Activated T-helper 2 cell treated with anti-CD3 and anti-CD28 coated beads, Interferon-gamma antibody, Interleukin-2, Interleukin-4, amounts not matched to agents 10 μg/mL and 5 μg/mL and 100 μg/mL, durations not matched to agents 14 hours and 24 hours and 36 hours (primary cell): ENCODE measurements at regions not wholly inside any gene's neighbourhood (a gene's known extent, or its start where the extent isn't known, plus 50 kb on each side); places are given as distances from the start of the nearest gene placed in this dataset.

Experiments used
- DNase-seq: peaks from one replicate; pipeline ENCODE4 v3.0.0; 2021; ENCODE audit warnings: low spot score
- H3K27ac Mint-ChIP-seq: one replicate; pipeline ENCODE4 v1.8.0; 2021; ENCODE audit warnings: mixed read lengths
- H3K27me3 Mint-ChIP-seq: one replicate; pipeline ENCODE4 v1.8.0; 2021; ENCODE audit warnings: low read depth, mixed read lengths
- H3K36me3 Mint-ChIP-seq: one replicate; pipeline ENCODE4 v1.8.0; 2021; ENCODE audit warnings: low read depth, mixed read lengths
- H3K4me1 Mint-ChIP-seq: one replicate; pipeline ENCODE4 v1.8.0; 2021; ENCODE audit warnings: low read depth, mixed read lengths
- H3K4me3 Mint-ChIP-seq: one replicate; pipeline ENCODE4 v1.8.0; 2021; ENCODE audit warnings: low read depth, mild to moderate bottlenecking, moderate library complexity, mixed read lengths
- H3K9me3 Mint-ChIP-seq: one replicate; pipeline ENCODE4 v1.8.0; 2021; ENCODE audit warnings: mixed read lengths
- intact Hi-C: fragments of 100-400 bp; cut with micrococcal nuclease; formaldehyde crosslinking; loops from one replicate; pipeline ENCODE4 v1.15.1; 2023

GRCh38 chr6:139895205-139895793 is 520.9 kb upstream of the CITED2 start:
- DNase-seq, result no peak
- H3K9me3 Mint-ChIP-seq, result no peaks in the 10 kb centered on the region
- intact Hi-C loops, result no loop called here

GRCh38 chr6:139894271-139894670 is 519.8 kb upstream of the CITED2 start:
- no peak overlapping the region for H3K27ac Mint-ChIP-seq
- H3K27me3 Mint-ChIP-seq, result no peaks in the 10 kb centered on the region
- no peaks in the 10 kb centered on the region for H3K9me3 Mint-ChIP-seq
- H3K4me1 Mint-ChIP-seq, result no peaks in the 10 kb centered on the region
- intact Hi-C loops, result no loop called here
- no peaks in the 10 kb centered on the region for H3K36me3 Mint-ChIP-seq
- no peak overlapping the region for H3K4me3 Mint-ChIP-seq
- no peak for DNase-seq

More at GRCh38 chr6:139895205-139895793, 520.9 kb upstream of the CITED2 start:
- H3K4me1 Mint-ChIP-seq, result no peaks in the 10 kb centered on the region
- no peaks in the 10 kb centered on the region for H3K27me3 Mint-ChIP-seq
- H3K4me3 Mint-ChIP-seq, result no peak overlapping the region
- H3K27ac Mint-ChIP-seq, result no peak overlapping the region
- H3K36me3 Mint-ChIP-seq, result no peaks in the 10 kb centered on the region

- Mint-ChIP-seq H3K4me1 (no peaks in the 10 kb centered on the region), H3K4me3 (no peak overlapping the region), H3K36me3 (no peaks in the 10 kb centered on the region), H3K27ac (no peak overlapping the region), H3K9me3 (no peaks in the 10 kb centered on the region), H3K27me3 (peaks cover 2% of the 10 kb centered on the region)
- intact Hi-C loops, result no loop called here
- DNase-seq, result no peak
Measured at GRCh38 chr6:139891471-139891870, 517.0 kb upstream of the CITED2 start.

- Mint-ChIP-seq H3K27ac (no peak overlapping the region), H3K36me3 (no peaks in the 10 kb centered on the region), H3K4me1 (no peaks in the 10 kb centered on the region), H3K9me3 (no peaks in the 10 kb centered on the region), H3K27me3 (peaks cover 4% of the 10 kb centered on the region), H3K4me3 (no peak overlapping the region)
- intact Hi-C loops, result no loop called here
- no peak for DNase-seq
Measured at GRCh38 chr6:139888681-139889122, 514.3 kb upstream of the CITED2 start.

GRCh38 chr6:139887275-139887674 is 512.8 kb upstream of the CITED2 start:
- Mint-ChIP-seq H3K36me3 (no peaks in the 10 kb centered on the region), H3K4me3 (no peak overlapping the region), H3K9me3 (no peaks in the 10 kb centered on the region), H3K4me1 (no peaks in the 10 kb centered on the region), H3K27me3 (peaks cover 4% of the 10 kb centered on the region), H3K27ac (no peak overlapping the region)
- intact Hi-C loops, result no loop called here
- no peak for DNase-seq

GRCh38 chr6:139886396-139886795 is 511.9 kb upstream of the CITED2 start:
- no peak for DNase-seq
- intact Hi-C loops, result no loop called here
- no peaks in the 10 kb centered on the region for H3K36me3 Mint-ChIP-seq
- H3K4me3 Mint-ChIP-seq, result no peak overlapping the region
- H3K4me1 Mint-ChIP-seq, result no peaks in the 10 kb centered on the region
- peaks cover 4% of the 10 kb centered on the region for H3K27me3 Mint-ChIP-seq
- no peak overlapping the region for H3K27ac Mint-ChIP-seq
- H3K9me3 Mint-ChIP-seq, result no peaks in the 10 kb centered on the region

GRCh38 chr6:139885909-139886308 is 511.5 kb upstream of the CITED2 start:
- Mint-ChIP-seq H3K27ac (no peak overlapping the region), H3K4me1 (no peaks in the 10 kb centered on the region), H3K27me3 (peaks cover 4% of the 10 kb centered on the region), H3K4me3 (no peak overlapping the region), H3K36me3 (no peaks in the 10 kb centered on the region), H3K9me3 (no peaks in the 10 kb centered on the region)
- intact Hi-C loops, result no loop called here
- DNase-seq, result no peak

- intact Hi-C loops, result loop anchor here (5.0 kb wide), 1 partner anchor 1039 kb away; no protein-coding TSS in a partner anchor
- no peaks in the 10 kb centered on the region for H3K4me1 Mint-ChIP-seq
- H3K36me3 Mint-ChIP-seq, result no peaks in the 10 kb centered on the region
- DNase-seq, result no peak
- H3K9me3 Mint-ChIP-seq, result no peaks in the 10 kb centered on the region
- H3K27me3 Mint-ChIP-seq, result peaks cover 4% of the 10 kb centered on the region
- no peak overlapping the region for H3K27ac Mint-ChIP-seq
- H3K4me3 Mint-ChIP-seq, result no peak overlapping the region
Measured at GRCh38 chr6:139883776-139884175, 509.3 kb upstream of the CITED2 start.

- H3K4me3 Mint-ChIP-seq, result no peak overlapping the region
- H3K27me3 Mint-ChIP-seq, result peaks cover 4% of the 10 kb centered on the region
- intact Hi-C loops, result loop anchor here (5.0 kb wide), 1 partner anchor 1039 kb away; no protein-coding TSS in a partner anchor
- H3K27ac Mint-ChIP-seq, result no peak overlapping the region
- H3K36me3 Mint-ChIP-seq, result no peaks in the 10 kb centered on the region
- H3K4me1 Mint-ChIP-seq, result no peaks in the 10 kb centered on the region
- no peak for DNase-seq
- no peaks in the 10 kb centered on the region for H3K9me3 Mint-ChIP-seq
Measured at GRCh38 chr6:139882977-139883728, 508.7 kb upstream of the CITED2 start.

- H3K4me1 Mint-ChIP-seq, result no peaks in the 10 kb centered on the region
- no peak overlapping the region for H3K4me3 Mint-ChIP-seq
- H3K27me3 Mint-ChIP-seq, result peaks cover 4% of the 10 kb centered on the region
- no peak for DNase-seq
- H3K27ac Mint-ChIP-seq, result no peak overlapping the region
- H3K9me3 Mint-ChIP-seq, result no peaks in the 10 kb centered on the region
- intact Hi-C loops, result loop anchor here (5.0 kb wide), 1 partner anchor 1040 kb away; no protein-coding TSS in a partner anchor
- H3K36me3 Mint-ChIP-seq, result no peaks in the 10 kb centered on the region
Measured at GRCh38 chr6:139882234-139882633, 507.8 kb upstream of the CITED2 start.

GRCh38 chr6:139881728-139882211 is 507.3 kb upstream of the CITED2 start:
- Mint-ChIP-seq H3K27me3 (peaks cover 2% of the 10 kb centered on the region), H3K4me3 (no peak overlapping the region), H3K4me1 (no peaks in the 10 kb centered on the region), H3K27ac (no peak overlapping the region), H3K36me3 (no peaks in the 10 kb centered on the region), H3K9me3 (no peaks in the 10 kb centered on the region)
- intact Hi-C loops, result loop anchor here (5.0 kb wide), 1 partner anchor 1041 kb away; no protein-coding TSS in a partner anchor
- no peak for DNase-seq

- no peaks in the 10 kb centered on the region for H3K36me3 Mint-ChIP-seq
- H3K4me3 Mint-ChIP-seq, result no peak overlapping the region
- H3K9me3 Mint-ChIP-seq, result no peaks in the 10 kb centered on the region
- no peak overlapping the region for H3K27ac Mint-ChIP-seq
- DNase-seq, result no peak
- peaks cover 2% of the 10 kb centered on the region for H3K27me3 Mint-ChIP-seq
- intact Hi-C loops, result loop anchor here (5.0 kb wide), 1 partner anchor 1041 kb away; no protein-coding TSS in a partner anchor
- H3K4me1 Mint-ChIP-seq, result no peaks in the 10 kb centered on the region
Measured at GRCh38 chr6:139881236-139881635, 506.8 kb upstream of the CITED2 start.

GRCh38 chr6:139879823-139880356 is 505.4 kb upstream of the CITED2 start:
- no peak for DNase-seq
- Mint-ChIP-seq H3K9me3 (no peaks in the 10 kb centered on the region), H3K4me1 (no peaks in the 10 kb centered on the region), H3K36me3 (no peaks in the 10 kb centered on the region), H3K4me3 (no peak overlapping the region), H3K27me3 (no peaks in the 10 kb centered on the region), H3K27ac (no peak overlapping the region)
- intact Hi-C loops, result loop anchor here (5.0 kb wide), 1 partner anchor 1042 kb away; no protein-coding TSS in a partner anchor
